ENCODE measurements at regions not wholly inside any gene's neighbourhood (a gene's known extent, or its start where the extent isn't known, plus 50 kb on each side); places are given as distances from the start of the nearest gene placed in this dataset.
"Not testable (repeated sequence)": the region's sequence is repeated elsewhere in the genome, so short reads cannot be mapped to it uniquely, and the experiment has no call there.

DNA sequence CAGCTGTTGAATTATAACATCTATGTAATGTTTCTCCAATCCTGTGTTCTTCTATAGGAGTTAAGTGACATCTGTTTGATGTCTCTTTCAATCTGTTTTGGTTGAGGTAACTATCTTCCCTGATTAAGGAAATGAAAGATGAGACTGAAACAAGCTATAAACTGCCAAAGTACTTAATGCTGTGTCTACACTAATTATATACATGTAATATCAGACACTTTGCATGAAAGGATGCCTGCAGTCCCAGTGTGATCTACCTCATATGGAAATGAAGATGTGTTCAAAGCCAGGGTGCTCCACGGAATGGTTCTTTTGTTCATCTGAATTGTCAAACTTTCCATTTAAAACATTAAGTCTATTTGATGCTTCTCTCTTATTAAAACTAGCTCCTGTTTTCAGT is 958.3 kb downstream of the GALC start:
- no peak for DNase-seq
- H3K4me1 Mint-ChIP-seq (ENCODE audit: low read depth, unreplicated experiment) = peaks cover 13% of the 10 kb centered on the region
- H3K9me3 Mint-ChIP-seq (ENCODE audit: unreplicated experiment) = no peaks in the 10 kb centered on the region
- H3K4me3 Mint-ChIP-seq (ENCODE audit: unreplicated experiment) = no peak overlapping the region
- no peaks in the 10 kb centered on the region for H3K27me3 Mint-ChIP-seq (ENCODE audit: unreplicated experiment)
- peak overlapping the region; percentile 7 for H3K27ac Mint-ChIP-seq (ENCODE audit: unreplicated experiment)
- TF ChIP-seq, protein P1, sequence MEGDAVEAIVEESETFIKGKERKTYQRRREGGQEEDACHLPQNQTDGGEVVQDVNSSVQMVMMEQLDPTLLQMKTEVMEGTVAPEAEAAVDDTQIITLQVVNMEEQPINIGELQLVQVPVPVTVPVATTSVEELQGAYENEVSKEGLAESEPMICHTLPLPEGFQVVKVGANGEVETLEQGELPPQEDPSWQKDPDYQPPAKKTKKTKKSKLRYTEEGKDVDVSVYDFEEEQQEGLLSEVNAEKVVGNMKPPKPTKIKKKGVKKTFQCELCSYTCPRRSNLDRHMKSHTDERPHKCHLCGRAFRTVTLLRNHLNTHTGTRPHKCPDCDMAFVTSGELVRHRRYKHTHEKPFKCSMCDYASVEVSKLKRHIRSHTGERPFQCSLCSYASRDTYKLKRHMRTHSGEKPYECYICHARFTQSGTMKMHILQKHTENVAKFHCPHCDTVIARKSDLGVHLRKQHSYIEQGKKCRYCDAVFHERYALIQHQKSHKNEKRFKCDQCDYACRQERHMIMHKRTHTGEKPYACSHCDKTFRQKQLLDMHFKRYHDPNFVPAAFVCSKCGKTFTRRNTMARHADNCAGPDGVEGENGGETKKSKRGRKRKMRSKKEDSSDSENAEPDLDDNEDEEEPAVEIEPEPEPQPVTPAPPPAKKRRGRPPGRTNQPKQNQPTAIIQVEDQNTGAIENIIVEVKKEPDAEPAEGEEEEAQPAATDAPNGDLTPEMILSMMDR (IDR thresholded peaks at IDR 0.05; ENCODE audit: partially characterized antibody, unreplicated experiment) = no peak
- H3K36me3 Mint-ChIP-seq (ENCODE audit: unreplicated experiment) = no peaks in the 10 kb centered on the region

DNA sequence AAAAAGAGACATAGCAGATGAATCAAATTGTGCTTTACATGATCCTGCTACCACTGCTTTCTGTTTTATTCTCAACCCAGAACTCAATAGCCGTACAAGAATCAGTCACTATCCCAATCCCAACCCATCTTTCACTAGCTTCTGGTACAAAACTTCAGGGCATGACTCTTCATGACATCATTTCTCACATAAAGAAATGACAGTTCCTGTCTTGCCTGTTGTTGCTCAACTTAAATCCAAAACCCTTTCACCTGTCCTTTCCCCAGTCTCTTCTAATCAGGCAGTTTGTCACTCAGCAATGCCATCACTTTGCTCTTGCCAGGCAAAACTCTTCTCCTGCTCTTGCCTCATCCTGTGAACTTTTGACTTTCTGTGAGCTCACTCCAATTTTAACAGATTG is 962.8 kb downstream of the GALC start:
- TF ChIP-seq, protein P1 (IDR thresholded peaks at IDR 0.05; ENCODE audit: partially characterized antibody, unreplicated experiment) = no peak
- H3K9me3 Mint-ChIP-seq (ENCODE audit: unreplicated experiment) = no peaks in the 10 kb centered on the region
- H3K4me3 Mint-ChIP-seq (ENCODE audit: unreplicated experiment) = no peak overlapping the region
- peaks cover 11% of the 10 kb centered on the region for H3K4me1 Mint-ChIP-seq (ENCODE audit: low read depth, unreplicated experiment)
- no peak overlapping the region for H3K27ac Mint-ChIP-seq (ENCODE audit: unreplicated experiment)
- no peaks in the 10 kb centered on the region for H3K27me3 Mint-ChIP-seq (ENCODE audit: unreplicated experiment)
- no peaks in the 10 kb centered on the region for H3K36me3 Mint-ChIP-seq (ENCODE audit: unreplicated experiment)
- DNase-seq = no peak

DNA sequence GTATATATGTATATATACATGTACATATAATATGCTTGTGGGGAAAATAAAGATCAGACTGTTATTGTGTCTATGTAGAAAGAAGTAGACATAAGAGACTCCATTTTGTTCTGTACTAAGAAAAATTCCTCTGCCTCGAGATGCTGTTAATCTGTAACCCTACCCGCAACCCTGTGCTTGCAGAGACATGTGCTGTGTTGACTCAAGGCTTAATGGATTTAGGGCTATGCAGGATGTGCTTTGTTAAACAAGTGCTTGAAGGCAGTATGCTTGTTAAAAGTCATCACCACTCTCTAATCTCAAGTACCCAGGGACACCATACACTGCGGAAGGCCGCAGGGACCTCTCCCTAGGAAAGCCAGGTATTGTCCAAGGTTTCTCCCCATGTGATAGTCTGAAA is 972.9 kb downstream of the GALC start:
- H3K4me3 Mint-ChIP-seq (ENCODE audit: unreplicated experiment); H3K27me3 Mint-ChIP-seq (ENCODE audit: unreplicated experiment); H3K9me3 Mint-ChIP-seq (ENCODE audit: unreplicated experiment); DNase-seq; H3K27ac Mint-ChIP-seq (ENCODE audit: unreplicated experiment); H3K4me1 Mint-ChIP-seq (ENCODE audit: low read depth, unreplicated experiment); H3K36me3 Mint-ChIP-seq (ENCODE audit: unreplicated experiment): not testable (repeated sequence)

DNA sequence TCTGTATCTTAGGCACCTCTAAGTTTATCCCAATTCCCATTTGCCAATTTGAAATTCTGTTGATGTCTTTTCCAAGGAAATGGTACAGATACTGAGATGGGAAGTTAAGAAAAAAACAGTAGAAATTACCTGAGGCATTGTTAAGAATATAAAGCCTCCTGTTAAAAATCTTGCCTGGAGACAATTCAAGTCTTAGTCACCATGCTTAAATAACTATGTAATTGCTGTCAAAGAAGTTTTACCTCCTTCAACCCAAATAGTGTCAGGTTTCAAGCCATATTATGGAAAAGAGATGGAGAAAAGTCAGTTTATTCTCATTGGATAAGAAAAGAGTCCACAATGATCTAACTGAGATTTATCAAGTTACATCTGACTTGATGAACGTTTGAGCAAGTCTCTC is 974.7 kb downstream of the GALC start:
- TF ChIP-seq, protein P1 (IDR thresholded peaks at IDR 0.05; ENCODE audit: partially characterized antibody, unreplicated experiment) = no peak
- peaks cover 1% of the 10 kb centered on the region for H3K4me1 Mint-ChIP-seq (ENCODE audit: low read depth, unreplicated experiment)
- H3K27ac Mint-ChIP-seq (ENCODE audit: unreplicated experiment) = no peak overlapping the region
- H3K9me3 Mint-ChIP-seq (ENCODE audit: unreplicated experiment) = no peaks in the 10 kb centered on the region
- H3K36me3 Mint-ChIP-seq (ENCODE audit: unreplicated experiment) = no peaks in the 10 kb centered on the region
- no peak for DNase-seq
- no peak overlapping the region for H3K4me3 Mint-ChIP-seq (ENCODE audit: unreplicated experiment)
- H3K27me3 Mint-ChIP-seq (ENCODE audit: unreplicated experiment) = no peaks in the 10 kb centered on the region

DNA sequence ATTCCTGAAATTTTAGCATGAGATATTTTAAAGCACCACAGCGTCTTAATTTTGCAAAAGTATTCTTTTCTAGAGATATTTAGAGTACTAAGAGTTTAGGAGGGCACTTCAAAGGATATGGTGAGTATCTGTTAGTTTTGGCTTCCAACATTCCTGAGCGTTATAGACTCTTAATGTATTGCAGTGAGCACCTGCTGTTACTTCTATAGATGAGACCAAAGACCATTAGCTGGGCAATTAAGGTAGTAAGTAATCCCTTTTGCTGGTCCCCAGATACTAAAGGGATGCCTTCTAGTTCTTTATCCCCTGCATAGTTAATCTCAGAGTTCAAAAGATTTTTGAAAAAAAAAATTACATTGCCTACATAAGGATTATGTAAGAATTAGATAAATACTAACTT is 975.6 kb downstream of the GALC start:
- no peaks in the 10 kb centered on the region for H3K36me3 Mint-ChIP-seq (ENCODE audit: unreplicated experiment)
- TF ChIP-seq, protein P1 (IDR thresholded peaks at IDR 0.05; ENCODE audit: partially characterized antibody, unreplicated experiment) = no peak
- no peaks in the 10 kb centered on the region for H3K9me3 Mint-ChIP-seq (ENCODE audit: unreplicated experiment)
- H3K4me1 Mint-ChIP-seq (ENCODE audit: low read depth, unreplicated experiment) = peaks cover 1% of the 10 kb centered on the region
- H3K27ac Mint-ChIP-seq (ENCODE audit: unreplicated experiment) = no peak overlapping the region
- no peaks in the 10 kb centered on the region for H3K27me3 Mint-ChIP-seq (ENCODE audit: unreplicated experiment)
- no peak for DNase-seq
- H3K4me3 Mint-ChIP-seq (ENCODE audit: unreplicated experiment) = no peak overlapping the region

DNA sequence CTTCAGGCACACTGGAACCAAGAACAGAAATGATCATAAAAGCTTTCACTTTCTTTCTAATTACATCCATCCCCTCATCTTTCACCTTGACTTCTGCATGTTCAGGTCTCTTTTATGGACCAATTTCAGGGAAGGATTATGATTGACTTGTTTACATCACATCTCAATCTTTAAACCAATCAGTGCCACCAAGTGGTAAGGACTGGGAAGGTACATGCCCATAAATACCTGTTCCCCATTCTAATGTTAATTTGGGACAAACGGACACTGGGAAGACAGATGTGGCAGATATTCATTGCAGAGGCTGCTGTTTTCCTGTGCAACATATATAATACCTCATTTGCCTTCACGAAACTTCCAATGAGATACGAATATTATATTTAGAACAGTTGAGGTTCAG is 978.1 kb downstream of the GALC start:
- Mint-ChIP-seq H3K27ac (ENCODE audit: unreplicated experiment) (no peak overlapping the region), H3K4me3 (ENCODE audit: unreplicated experiment) (no peak overlapping the region), H3K27me3 (ENCODE audit: unreplicated experiment) (no peaks in the 10 kb centered on the region), H3K36me3 (ENCODE audit: unreplicated experiment) (no peaks in the 10 kb centered on the region), H3K4me1 (ENCODE audit: low read depth, unreplicated experiment) (peaks cover 1% of the 10 kb centered on the region), H3K9me3 (ENCODE audit: unreplicated experiment) (no peaks in the 10 kb centered on the region)
- TF ChIP-seq, protein P1 (IDR thresholded peaks at IDR 0.05; ENCODE audit: partially characterized antibody, unreplicated experiment) = no peak
- DNase-seq = no peak

Measured in glutamatergic neuron (in vitro differentiated cells).